ENCODE measurements at regions not wholly inside any gene's neighbourhood (a gene's known extent, or its start where the extent isn't known, plus 50 kb on each side); places are given as distances from the start of the nearest gene placed in this dataset.

GRCh38 chr2:4135765-4136164 is 432.4 kb downstream of the DCDC2C start:
- DNase-seq (ENCODE audit: low read depth in 1 of 2, low spot score in 1 of 2) = no peak
- WGBS (ENCODE audit: missing lambda C conversion rate) = 48% methylated on average over 14 of the region's 14 CpGs
- Histone ChIP-seq H3K27ac (no peak overlapping the region), H3K9me3 (peaks cover 9% of the 10 kb centered on the region; the same call in 2 of the 3 replicates), H3K4me3 (no peak overlapping the region), H3K4me2 (no peak overlapping the region), H3K4me1 (no peaks in the 10 kb centered on the region)
- TF ChIP-seq MAZ (IDR thresholded peaks at IDR 0.05; ENCODE audit: borderline replicate concordance, low read depth, low read length) = no peak
- no peak for TF ChIP-seq ZSCAN20 (CRISPR knock-in tag; IDR thresholded peaks at IDR 0.05)
- no peak for ATAC-seq
- POLR2A ChIA-PET = no interaction called here
- CTCF ChIA-PET = no interaction called here
- no peak for FAIRE-seq

GRCh38 chr2:4139316-4139715 is 435.9 kb downstream of the DCDC2C start:
- POLR2A ChIA-PET = no interaction called here
- no peak overlapping the region for H3K4me2 ChIP-seq
- ATAC-seq = no peak
- WGBS (ENCODE audit: missing lambda C conversion rate) = 3% methylated on average over 6 of the region's 6 CpGs
- peaks cover 2% of the 10 kb centered on the region; the same call in 1 of the 3 replicates for H3K9me3 ChIP-seq
- no peaks in the 10 kb centered on the region for H3K4me1 ChIP-seq
- no peak overlapping the region for H3K27ac ChIP-seq
- H3K4me3 ChIP-seq = no peak overlapping the region
- CTCF ChIA-PET = interaction anchor here (0.6 kb wide), 1 partner anchor 48 kb away, joined by 3 read pairs; no protein-coding TSS in a partner anchor
- TF ChIP-seq SREBF2 (IDR thresholded peaks at IDR 0.05) (no peak), FOSL2 (IDR thresholded peaks at IDR 0.05) (no peak), FOSL2 (CRISPR knock-in tag; IDR thresholded peaks at IDR 0.05) (no peak), BHLHE40 (IDR thresholded peaks at IDR 0.05; ENCODE audit: low read depth, low read length) (no peak), TFCP2L1 (CRISPR knock-in tag; IDR thresholded peaks at IDR 0.05) (no peak), RFX5 (IDR thresholded peaks at IDR 0.05) (no peak), GATA3 (IDR thresholded peaks at IDR 0.05; ENCODE audit: borderline replicate concordance) (no peak), MAX (IDR thresholded peaks at IDR 0.05) (no peak), CEBPB (IDR thresholded peaks at IDR 0.05) (no peak), ZC3H11A (IDR thresholded peaks at IDR 0.05) (no peak), EP300 (IDR thresholded peaks at IDR 0.05) (no peak), HES2 (IDR thresholded peaks at IDR 0.05) (no peak), REST (IDR thresholded peaks at IDR 0.05) (no peak)
- FAIRE-seq = no peak
- DNase-seq (ENCODE audit: low read depth in 1 of 2, low spot score in 1 of 2) = no peak

GRCh38 chr2:4139731-4140130 is 436.4 kb downstream of the DCDC2C start:
- FAIRE-seq (no peak), ATAC-seq (no peak), DNase-seq (ENCODE audit: low read depth in 1 of 2, low spot score in 1 of 2) (no peak)
- H3K27ac ChIP-seq = no peak overlapping the region
- no peak overlapping the region for H3K4me2 ChIP-seq
- 0 out of 3 replicates have a peak, but pooled peaks cover 1% of the 10 kb centered on the region for H3K9me3 ChIP-seq
- ChIA-PET CTCF (interaction anchor here (0.6 to 0.9 kb wide), 2 partner anchors 29 to 48 kb away, joined by 3 read pairs; no protein-coding TSS in a partner anchor), POLR2A (no interaction called here)
- WGBS (ENCODE audit: missing lambda C conversion rate) = 6% methylated on average over 1 of the region's 1 CpG
- H3K4me3 ChIP-seq = no peak overlapping the region
- H3K4me1 ChIP-seq = no peaks in the 10 kb centered on the region
- TF ChIP-seq ATOH8 (CRISPR knock-in tag; IDR thresholded peaks at IDR 0.05; ENCODE audit: low read depth) (no peak), TFCP2L1 (CRISPR knock-in tag; IDR thresholded peaks at IDR 0.05) (no peak), USF2 (IDR thresholded peaks at IDR 0.05) (no peak), EHMT2 (IDR thresholded peaks at IDR 0.05; ENCODE audit: low read depth) (no peak), FOSB (CRISPR knock-in tag; IDR thresholded peaks at IDR 0.05) (no peak), BHLHE40 (IDR thresholded peaks at IDR 0.05; ENCODE audit: low read depth, low read length) (no peak), ZC3H11A (IDR thresholded peaks at IDR 0.05) (no peak), CBX8 (IDR thresholded peaks at IDR 0.05) (no peak), FOXS1 (CRISPR knock-in tag; IDR thresholded peaks at IDR 0.05) (no peak), HOXB13 (CRISPR knock-in tag; IDR thresholded peaks at IDR 0.05; ENCODE audit: low read depth) (no peak), MYC (IDR thresholded peaks at IDR 0.05; ENCODE audit: borderline replicate concordance, low read length) (no peak), POLR2AphosphoS2 (conservative IDR thresholded peaks at IDR 0.05; ENCODE audit: low read length) (no peak), CHD4 (IDR thresholded peaks at IDR 0.05; ENCODE audit: borderline replicate concordance) (no peak), CTCF (IDR thresholded peaks at IDR 0.05) (no peak), ELK1 (IDR thresholded peaks at IDR 0.05; ENCODE audit: low read depth, low read length) (no peak)
